SK-N-DZ (cell line): ENCODE measurements at regions not wholly inside any gene's neighbourhood (a gene's known extent, or its start where the extent isn't known, plus 50 kb on each side); places are given as distances from the start of the nearest gene placed in this dataset.
"Not testable (repeated sequence)": the region's sequence is repeated elsewhere in the genome, so short reads cannot be mapped to it uniquely, and the experiment has no call there.

Experiments
- DNase-seq: peaks from one replicate; pipeline ENCODE4 v3.0.0-alpha.2; 2015; ENCODE audit warnings: low spot score
- small RNA-seq, 2 experiments: library from RNA; depleted of rRNA; stranded (forward); fragments of <200 nt; gene quantifications; one replicate each; pipeline ENCODE3, GENCODE V24; 2014

- DNase-seq: not testable (repeated sequence)
Measured at GRCh38 chr1:121109025-121109424, 75.1 kb downstream of the FAM72B start.

- not testable (repeated sequence) for DNase-seq
Measured at GRCh38 chr1:121116522-121117297, 67.4 kb downstream of the FAM72B start.

GRCh38 chr1:121117298-121117611 lies 66.9 kb downstream of the FAM72B start:
- not testable (repeated sequence) for DNase-seq

- DNase-seq: not testable (repeated sequence)
Measured at GRCh38 chr1:121117622-121118479, 66.3 kb downstream of the FAM72B start.

Small RNA genes lying in the stretch of these regions (small RNA-seq; reads per million reads assigned to genes)
- gene RF00003: 0.47 to 1.5 reads per million in 2 experiments
- gene RNVU1-4: 0.86 to 6.9 reads per million in 2 experiments
